ENCODE measurements at regions not wholly inside any gene's neighbourhood (a gene's known extent, or its start where the extent isn't known, plus 50 kb on each side); places are given as distances from the start of the nearest gene placed in this dataset.

- DNase-seq: no peak
These were observed 1294.7 kb downstream of the TMEM121 start for GRCh38 chr14:106821119-106821518.

- no peak for DNase-seq
These were observed 1296.5 kb downstream of the TMEM121 start for GRCh38 chr14:106822905-106823304.

GRCh38 chr14:106823552-106823951 lies 1297.2 kb downstream of the TMEM121 start:
- DNase-seq: no peak

GRCh38 chr14:106826833-106827369 lies 1300.5 kb downstream of the TMEM121 start:
- DNase-seq: no peak

- no peak for DNase-seq
These were observed 1304.9 kb downstream of the TMEM121 start for GRCh38 chr14:106831322-106831720.

GRCh38 chr14:106837870-106838269 lies 1311.5 kb downstream of the TMEM121 start:
- DNase-seq: no peak

GRCh38 chr14:106838991-106839769 lies 1312.8 kb downstream of the TMEM121 start:
- no peak for DNase-seq

GRCh38 chr14:106840258-106840657 lies 1313.9 kb downstream of the TMEM121 start:
- no peak for DNase-seq

- no peak for DNase-seq
These were observed 1314.6 kb downstream of the TMEM121 start for GRCh38 chr14:106840991-106841390.

GRCh38 chr14:106841701-106842100 lies 1315.3 kb downstream of the TMEM121 start:
- DNase-seq: no peak

- DNase-seq: no peak
These were observed 1316.3 kb downstream of the TMEM121 start for GRCh38 chr14:106842687-106843086.

GRCh38 chr14:106843386-106843785 lies 1317.0 kb downstream of the TMEM121 start:
- no peak for DNase-seq

- DNase-seq: no peak
These were observed 1317.6 kb downstream of the TMEM121 start for GRCh38 chr14:106843951-106844483.

GRCh38 chr14:106844608-106845285 lies 1318.4 kb downstream of the TMEM121 start:
- DNase-seq: no peak

GRCh38 chr14:106845286-106846087 lies 1319.1 kb downstream of the TMEM121 start:
- DNase-seq: no peak

- DNase-seq: no peak
These were observed 1319.8 kb downstream of the TMEM121 start for GRCh38 chr14:106846218-106846617.

- no peak for DNase-seq
These were observed 1322.1 kb downstream of the TMEM121 start for GRCh38 chr14:106848330-106849121.

GRCh38 chr14:106850913-106851825 lies 1324.8 kb downstream of the TMEM121 start:
- no peak for DNase-seq

- no peak for DNase-seq
These were observed 1346.4 kb downstream of the TMEM121 start for GRCh38 chr14:106872611-106873446.

- DNase-seq: no peak
These were observed 1348.0 kb downstream of the TMEM121 start for GRCh38 chr14:106874350-106874749.
